Stimulated activated CD8-positive, alpha-beta memory T cell treated with anti-CD3 and anti-CD28 coated beads, Interleukin-12 subunit alpha, Interleukin-12 subunit beta, amount 100 ng/mL, for 1 hour (primary cell): ENCODE measurements at regions not wholly inside any gene's neighbourhood (a gene's known extent, or its start where the extent isn't known, plus 50 kb on each side); places are given as distances from the start of the nearest gene placed in this dataset.

Experiments
- DNase-seq: peaks from one replicate; pipeline ENCODE4 v3.0.0-alpha.2; 2020; ENCODE audit warnings: low read depth

DNA sequence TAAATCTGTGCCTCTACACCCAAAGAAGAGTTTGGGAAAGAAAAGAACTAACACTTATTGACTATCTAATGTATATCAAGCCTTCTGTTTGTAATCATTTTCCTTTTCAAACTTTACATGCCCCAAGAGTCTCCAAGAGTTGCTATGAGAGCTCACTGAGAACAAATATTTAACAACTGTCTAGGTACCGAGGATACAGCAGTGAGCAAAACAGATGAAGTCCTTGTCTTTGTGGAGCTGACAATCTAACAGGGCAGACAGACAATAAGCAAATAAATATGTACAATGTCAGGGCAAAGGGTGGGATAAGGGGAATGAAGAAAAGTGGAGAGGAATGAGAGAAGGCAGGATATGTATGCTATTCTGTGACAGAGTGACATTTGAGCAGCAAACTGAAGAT lies 64.8 kb upstream of the KSR1 start:
- DNase-seq: no peak

DNA sequence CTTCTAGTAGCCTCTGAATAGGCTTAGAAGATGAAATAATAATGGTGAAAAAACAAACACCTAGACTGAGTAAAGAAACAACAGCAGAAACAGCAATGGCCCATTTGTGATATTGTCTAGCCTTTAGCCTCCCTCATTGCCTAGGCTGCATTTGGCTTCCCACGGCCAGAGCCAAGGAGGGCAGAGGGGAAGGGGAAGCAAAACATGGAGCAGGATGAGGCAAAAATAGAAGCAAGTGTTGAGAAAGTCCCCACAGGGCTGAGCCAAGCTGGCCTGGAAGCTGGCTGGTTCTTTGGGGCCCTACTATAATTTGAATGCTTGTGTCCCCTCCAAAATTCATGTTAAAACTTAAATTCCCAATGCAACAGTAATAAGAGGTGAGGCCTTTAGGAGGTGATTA lies 60.2 kb upstream of the KSR1 start:
- DNase-seq: no peak

DNA sequence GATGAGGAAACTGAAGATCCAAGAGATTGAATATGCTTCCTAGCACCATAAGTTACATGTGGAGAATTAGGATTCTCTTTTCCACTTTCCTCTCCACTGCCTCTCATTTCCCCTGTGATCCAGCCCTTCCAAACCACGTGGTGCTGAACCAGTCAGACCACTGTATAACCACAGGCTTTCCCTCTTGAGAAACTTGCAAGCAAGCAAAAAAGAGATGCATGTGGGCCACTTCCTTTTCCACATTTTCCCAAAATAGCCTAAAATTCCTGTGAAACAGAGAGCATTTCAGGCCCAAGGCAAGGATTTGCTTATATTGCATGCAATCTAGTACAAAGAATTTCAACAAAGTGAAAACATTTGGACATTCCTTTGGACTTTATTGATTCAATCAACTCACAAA lies 59.3 kb upstream of the KSR1 start:
- DNase-seq: no peak

DNA sequence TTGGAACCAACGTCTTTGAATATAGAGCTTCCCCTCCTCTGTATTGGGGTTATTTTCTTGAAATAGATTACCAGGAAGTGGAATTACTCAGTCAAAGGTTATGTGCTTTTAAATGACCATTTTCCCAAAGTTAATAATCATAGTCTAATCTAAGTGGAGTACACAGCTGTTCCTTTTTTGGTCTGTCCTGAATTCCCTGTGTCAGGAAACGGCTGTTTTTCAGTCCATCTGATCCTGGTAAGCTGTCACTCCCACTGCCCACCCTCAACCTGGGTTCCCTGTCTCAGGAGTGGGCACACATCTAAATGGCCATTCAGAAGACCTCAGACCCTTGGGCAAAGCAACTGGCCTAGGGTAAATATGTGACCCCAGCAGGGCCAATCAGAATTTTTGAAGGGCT lies 57.6 kb upstream of the KSR1 start:
- DNase-seq: no peak

DNA sequence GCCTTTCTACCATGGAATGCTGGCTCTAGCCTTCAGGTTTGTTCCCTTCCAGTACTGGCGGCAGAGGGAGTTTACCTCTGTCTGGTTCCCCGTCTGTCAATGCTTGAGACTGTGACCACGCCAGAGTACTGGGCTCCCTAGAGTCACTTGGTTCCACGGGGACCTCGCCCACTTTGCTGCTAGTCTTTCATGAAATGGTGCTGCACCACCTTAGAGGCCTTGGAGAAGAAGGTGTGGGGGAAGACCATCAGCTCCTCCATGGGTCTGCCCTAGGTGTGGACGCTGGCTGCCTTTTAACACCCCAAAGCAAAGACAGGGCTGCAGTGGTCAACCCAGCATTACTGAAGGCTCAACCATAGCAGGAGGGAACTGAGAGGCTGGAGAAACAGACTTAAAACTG lies 55.3 kb upstream of the KSR1 start:
- no peak for DNase-seq

DNA sequence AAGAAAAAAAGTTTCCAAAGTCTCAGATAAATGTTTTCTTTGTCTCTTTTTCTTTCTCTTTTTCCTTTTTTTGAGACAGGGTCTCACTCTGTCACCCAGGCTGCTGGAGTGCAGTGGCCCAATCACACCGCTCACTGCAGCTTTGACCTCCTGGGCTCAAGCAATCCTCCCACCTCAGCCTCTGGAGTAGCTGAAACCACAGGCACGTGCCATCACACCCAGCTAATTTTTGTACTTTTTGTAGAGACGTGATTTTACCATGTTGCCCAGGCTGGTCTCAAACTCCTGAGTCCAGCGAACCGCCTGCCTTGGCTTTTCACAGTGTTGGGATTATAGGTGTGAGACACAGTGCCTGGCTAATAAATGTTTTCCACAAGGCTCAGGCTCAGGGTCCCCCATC lies 53.3 kb upstream of the KSR1 start:
- DNase-seq: no peak

DNA sequence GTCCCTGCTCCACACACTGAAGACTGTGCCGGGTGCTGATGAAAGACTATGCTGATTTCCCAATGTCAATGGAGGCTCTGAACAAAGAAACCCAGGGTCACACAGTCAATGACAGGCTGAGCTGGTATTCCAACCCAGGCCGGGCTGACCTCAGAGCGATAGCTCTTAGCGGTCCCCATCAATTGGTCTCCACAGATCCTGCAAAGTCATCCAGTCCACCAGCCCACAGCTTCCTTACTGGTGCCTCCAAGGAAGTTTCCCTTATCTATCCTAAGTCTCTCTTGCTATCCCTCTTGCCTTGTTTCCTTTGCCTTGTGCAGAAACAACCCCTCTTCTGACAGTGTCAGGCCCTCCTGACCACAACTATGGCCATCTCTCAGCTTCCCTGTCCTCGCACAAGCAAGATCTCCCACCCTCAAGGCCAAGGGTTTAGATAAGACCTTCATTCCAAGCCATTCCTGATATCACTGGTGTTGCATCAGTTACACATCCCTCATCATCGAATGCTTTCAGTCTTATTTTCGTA lies 52.7 kb upstream of the KSR1 start:
- no peak for DNase-seq

DNA sequence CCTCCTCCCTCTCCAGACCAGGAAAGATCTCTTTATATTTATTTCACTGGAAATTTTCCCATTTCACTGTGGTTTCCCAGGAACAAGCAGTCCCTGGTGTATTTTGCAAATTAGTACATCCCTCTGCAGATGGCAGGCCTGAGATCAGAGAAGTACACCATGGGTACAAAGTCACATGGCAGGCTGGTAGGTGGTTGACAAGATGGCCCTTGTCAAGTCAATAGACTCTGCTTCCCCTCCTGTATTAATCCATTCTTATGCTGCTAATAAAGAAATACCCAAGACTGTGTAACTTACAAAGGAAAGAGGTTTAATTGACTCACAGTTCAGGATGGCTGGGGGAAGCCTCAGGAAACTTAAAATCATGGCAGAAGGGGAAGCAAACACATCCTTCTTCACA lies 51.6 kb upstream of the KSR1 start:
- DNase-seq: no peak
